GM19023 (cell line): ENCODE measurements at regions not wholly inside any gene's neighbourhood (a gene's known extent, or its start where the extent isn't known, plus 50 kb on each side); places are given as distances from the start of the nearest gene placed in this dataset.

Source experiments
- ATAC-seq: cut with Tn5 transposase; IDR thresholded peaks from one replicate; pipeline ENCODE4 v1.9.1; 2021; ENCODE audit warnings: mild to moderate bottlenecking, moderate library complexity; ENCODE audit not compliant: unreplicated experiment

GRCh38 chr7:33841031-33841430, 64.3 kb upstream of the BMPER start:
- ATAC-seq: no peak

GRCh38 chr7:33841705-33842129, 63.6 kb upstream of the BMPER start:
- ATAC-seq: no peak

GRCh38 chr7:33842150-33842549, 63.2 kb upstream of the BMPER start:
- ATAC-seq: no peak

GRCh38 chr7:33845991-33846509, 59.3 kb upstream of the BMPER start:
- no peak for ATAC-seq

- ATAC-seq: no peak
Measured at GRCh38 chr7:33849004-33849403, 56.3 kb upstream of the BMPER start.

- ATAC-seq: no peak
Measured at GRCh38 chr7:33849971-33850559, 55.3 kb upstream of the BMPER start.

- no peak for ATAC-seq
Measured at GRCh38 chr7:33850768-33851167, 54.6 kb upstream of the BMPER start.

- no peak for ATAC-seq
Measured at GRCh38 chr7:33852838-33853237, 52.5 kb upstream of the BMPER start.

GRCh38 chr7:33853361-33854062, 51.8 kb upstream of the BMPER start:
- ATAC-seq: no peak

GRCh38 chr7:33854178-33854577, 51.2 kb upstream of the BMPER start:
- ATAC-seq: no peak

- ATAC-seq: no peak
Measured at GRCh38 chr7:33854801-33855350, 50.5 kb upstream of the BMPER start.
